Activated naive CD8-positive, alpha-beta T cell treated with anti-CD3 and anti-CD28 coated beads, Interleukin-2, amount 50 U/mL, for 24 hours (primary cell): ENCODE measurements at regions not wholly inside any gene's neighbourhood (a gene's known extent, or its start where the extent isn't known, plus 50 kb on each side); places are given as distances from the start of the nearest gene placed in this dataset.
A peak's percentile ranks its signal among the peaks of the same experiment; 100 is the strongest.
"Not testable (repeated sequence)": the region's sequence is repeated elsewhere in the genome, so short reads cannot be mapped to it uniquely, and the experiment has no call there.

Source experiments
- ATAC-seq: fragments of 150-1000 bp; cut with Tn5 transposase; one replicate; pipeline ENCODE4 v1.10.0; 2021
- DNase-seq: peaks from one replicate; pipeline ENCODE4 v3.0.0; 2021
- H3K27ac Mint-ChIP-seq: one replicate; pipeline ENCODE4 v1.8.0; 2021; ENCODE audit warnings: mild to moderate bottlenecking, mixed read lengths
- H3K27me3 Mint-ChIP-seq: one replicate; pipeline ENCODE4 v1.8.0; 2021; ENCODE audit warnings: mixed read lengths
- H3K36me3 Mint-ChIP-seq: one replicate; pipeline ENCODE4 v1.8.0; 2021; ENCODE audit warnings: low read depth, mixed read lengths
- H3K4me1 Mint-ChIP-seq: one replicate; pipeline ENCODE4 v1.8.0; 2021; ENCODE audit warnings: mixed read lengths
- H3K4me3 Mint-ChIP-seq: one replicate; pipeline ENCODE4 v1.8.0; 2021; ENCODE audit warnings: mild to moderate bottlenecking, moderate library complexity, mixed read lengths
- H3K9me3 Mint-ChIP-seq: one replicate; pipeline ENCODE4 v1.8.0; 2021; ENCODE audit warnings: mixed read lengths

GRCh38 chr13:76829572-76830327, 56.5 kb downstream of the KCTD12 start:
- no peak for DNase-seq
- Mint-ChIP-seq H3K27ac (no peak overlapping the region), H3K36me3 (no peaks in the 10 kb centered on the region), H3K4me3 (no peak overlapping the region), H3K4me1 (peaks cover 5% of the 10 kb centered on the region), H3K27me3 (no peaks in the 10 kb centered on the region), H3K9me3 (no peaks in the 10 kb centered on the region)
- no peak for ATAC-seq

- no peak overlapping the region for H3K4me3 Mint-ChIP-seq
- H3K9me3 Mint-ChIP-seq: no peaks in the 10 kb centered on the region
- H3K4me1 Mint-ChIP-seq: peaks cover 5% of the 10 kb centered on the region
- no peaks in the 10 kb centered on the region for H3K27me3 Mint-ChIP-seq
- ATAC-seq: peak; percentile 71
- H3K27ac Mint-ChIP-seq: no peak overlapping the region
- H3K36me3 Mint-ChIP-seq: no peaks in the 10 kb centered on the region
- no peak for DNase-seq
Observed at GRCh38 chr13:76828316-76828741, 57.9 kb downstream of the KCTD12 start.

GRCh38 chr13:76826527-76826926, 59.7 kb downstream of the KCTD12 start:
- no peaks in the 10 kb centered on the region for H3K9me3 Mint-ChIP-seq
- H3K27me3 Mint-ChIP-seq: no peaks in the 10 kb centered on the region
- no peak overlapping the region for H3K4me3 Mint-ChIP-seq
- H3K27ac Mint-ChIP-seq: no peak overlapping the region
- ATAC-seq: no peak
- H3K4me1 Mint-ChIP-seq: peaks cover 5% of the 10 kb centered on the region
- DNase-seq: no peak
- H3K36me3 Mint-ChIP-seq: no peaks in the 10 kb centered on the region

GRCh38 chr13:76825430-76825829, 60.8 kb downstream of the KCTD12 start:
- Mint-ChIP-seq H3K36me3 (no peaks in the 10 kb centered on the region), H3K27me3 (no peaks in the 10 kb centered on the region), H3K9me3 (no peaks in the 10 kb centered on the region), H3K4me3 (no peak overlapping the region), H3K4me1 (peaks cover 5% of the 10 kb centered on the region), H3K27ac (no peak overlapping the region)
- DNase-seq: no peak
- no peak for ATAC-seq

- no peak for DNase-seq
Observed at GRCh38 chr13:76823969-76824368, 62.2 kb downstream of the KCTD12 start.

GRCh38 chr13:76822698-76823267, 63.4 kb downstream of the KCTD12 start:
- H3K4me3 Mint-ChIP-seq: no peak overlapping the region
- H3K36me3 Mint-ChIP-seq: no peaks in the 10 kb centered on the region
- peaks cover 2% of the 10 kb centered on the region for H3K27me3 Mint-ChIP-seq
- H3K9me3 Mint-ChIP-seq: no peaks in the 10 kb centered on the region
- H3K4me1 Mint-ChIP-seq: no peaks in the 10 kb centered on the region
- DNase-seq: no peak
- peak; percentile 33 for ATAC-seq
- no peak overlapping the region for H3K27ac Mint-ChIP-seq

More at GRCh38 chr13:76823969-76824368, 62.2 kb downstream of the KCTD12 start:
- Mint-ChIP-seq H3K9me3 (no peaks in the 10 kb centered on the region), H3K27me3 (no peaks in the 10 kb centered on the region), H3K27ac (no peak overlapping the region), H3K4me1 (peaks cover 5% of the 10 kb centered on the region), H3K36me3 (no peaks in the 10 kb centered on the region), H3K4me3 (no peak overlapping the region)
- no peak for ATAC-seq

GRCh38 chr13:76821222-76821621, 65.0 kb downstream of the KCTD12 start:
- not testable (repeated sequence) for H3K27ac Mint-ChIP-seq, H3K4me1 Mint-ChIP-seq, H3K36me3 Mint-ChIP-seq

GRCh38 chr13:76820759-76821158, 65.4 kb downstream of the KCTD12 start:
- Mint-ChIP-seq H3K9me3 (no peaks in the 10 kb centered on the region), H3K4me3 (no peak overlapping the region), H3K27ac (no peak overlapping the region), H3K27me3 (peaks cover 12% of the 10 kb centered on the region), H3K36me3 (no peaks in the 10 kb centered on the region), H3K4me1 (no peaks in the 10 kb centered on the region)
- ATAC-seq: no peak
- no peak for DNase-seq

More at GRCh38 chr13:76821222-76821621, 65.0 kb downstream of the KCTD12 start:
- not testable (repeated sequence) for H3K4me3 Mint-ChIP-seq, ATAC-seq, DNase-seq, H3K9me3 Mint-ChIP-seq, H3K27me3 Mint-ChIP-seq

GRCh38 chr13:76816394-76816793, 69.8 kb downstream of the KCTD12 start:
- H3K27ac Mint-ChIP-seq: no peak overlapping the region
- DNase-seq (no peak), ATAC-seq (no peak)
- no peaks in the 10 kb centered on the region for H3K4me1 Mint-ChIP-seq
- H3K9me3 Mint-ChIP-seq: no peaks in the 10 kb centered on the region
- no peaks in the 10 kb centered on the region for H3K36me3 Mint-ChIP-seq
- no peak overlapping the region for H3K4me3 Mint-ChIP-seq
- peaks cover 20% of the 10 kb centered on the region for H3K27me3 Mint-ChIP-seq

- Mint-ChIP-seq H3K27me3 (peaks cover 20% of the 10 kb centered on the region), H3K27ac (no peak overlapping the region), H3K9me3 (peaks cover under 1% of the 10 kb centered on the region), H3K36me3 (no peaks in the 10 kb centered on the region), H3K4me1 (no peaks in the 10 kb centered on the region), H3K4me3 (no peak overlapping the region)
- DNase-seq: no peak
- ATAC-seq: no peak
Observed at GRCh38 chr13:76815344-76815743, 70.9 kb downstream of the KCTD12 start.

- peaks cover 20% of the 10 kb centered on the region for H3K27me3 Mint-ChIP-seq
- H3K4me3 Mint-ChIP-seq: no peak overlapping the region
- ATAC-seq (no peak), DNase-seq (no peak)
- H3K27ac Mint-ChIP-seq: no peak overlapping the region
- H3K9me3 Mint-ChIP-seq: peaks cover 6% of the 10 kb centered on the region
- H3K4me1 Mint-ChIP-seq: no peaks in the 10 kb centered on the region
- H3K36me3 Mint-ChIP-seq: no peaks in the 10 kb centered on the region
Observed at GRCh38 chr13:76813891-76814290, 72.3 kb downstream of the KCTD12 start.

- no peaks in the 10 kb centered on the region for H3K36me3 Mint-ChIP-seq
- DNase-seq: no peak
- H3K27me3 Mint-ChIP-seq: peaks cover 19% of the 10 kb centered on the region
- H3K27ac Mint-ChIP-seq: no peak overlapping the region
- no peak for ATAC-seq
- no peak overlapping the region for H3K4me3 Mint-ChIP-seq
- H3K9me3 Mint-ChIP-seq: peaks cover 10% of the 10 kb centered on the region
- no peaks in the 10 kb centered on the region for H3K4me1 Mint-ChIP-seq
Observed at GRCh38 chr13:76813000-76813691, 73.1 kb downstream of the KCTD12 start.

GRCh38 chr13:76812206-76812897, 73.9 kb downstream of the KCTD12 start:
- Mint-ChIP-seq H3K27ac (no peak overlapping the region), H3K36me3 (no peaks in the 10 kb centered on the region)

GRCh38 chr13:76809389-76809788, 76.8 kb downstream of the KCTD12 start:
- Mint-ChIP-seq H3K36me3 (no peaks in the 10 kb centered on the region), H3K27ac (no peak overlapping the region), H3K4me3 (no peak overlapping the region), H3K27me3 (peaks cover 5% of the 10 kb centered on the region), H3K9me3 (peaks cover 10% of the 10 kb centered on the region), H3K4me1 (no peaks in the 10 kb centered on the region)
- DNase-seq (no peak), ATAC-seq (no peak)

More at GRCh38 chr13:76812206-76812897, 73.9 kb downstream of the KCTD12 start:
- no peak for DNase-seq
- no peak for ATAC-seq
- Mint-ChIP-seq H3K27me3 (peaks cover 16% of the 10 kb centered on the region), H3K4me3 (no peak overlapping the region), H3K9me3 (peaks cover 10% of the 10 kb centered on the region), H3K4me1 (no peaks in the 10 kb centered on the region)
